Colonic mucosa (tissue), 4 donors: ENCODE measurements at regions not wholly inside any gene's neighbourhood (a gene's known extent, or its start where the extent isn't known, plus 50 kb on each side); places are given as distances from the start of the nearest gene placed in this dataset.

Experiments used
- DNase-seq: peaks from one replicate; pipeline ENCODE4 v3.0.0-alpha.2; 2020
- H3K27ac ChIP-seq: fragments of 200-600 bp; one replicate; pipeline ENCODE4 v1.8.0; 2021
- H3K27me3 ChIP-seq: fragments of 200-600 bp; one replicate; pipeline ENCODE4 v1.8.0; 2021
- H3K36me3 ChIP-seq: fragments of 200-600 bp; one replicate; pipeline ENCODE4 v1.8.0; 2021
- H3K4me1 ChIP-seq: fragments of 200-600 bp; one replicate; pipeline ENCODE4 v1.8.0; 2021; ENCODE audit warnings: mild to moderate bottlenecking
- H3K4me3 ChIP-seq: fragments of 200-600 bp; one replicate; pipeline ENCODE4 v1.8.0; 2021
- H3K9ac ChIP-seq, 2 donors: one replicate each; pipeline ENCODE4 v1.7.0; 2013; ENCODE audit warnings: control low read depth in 2 of 2, low read depth in 2 of 2, low read length in 2 of 2
- H3K9me3 ChIP-seq: fragments of 200-600 bp; one replicate; pipeline ENCODE4 v1.8.0; 2021
- intact Hi-C: fragments of 100-400 bp; cut with DNase I; formaldehyde crosslinking; loops from one replicate; pipeline ENCODE4 v1.14.1; 2022
- TF ChIP-seq, protein P1 (sequence below): fragments of 200-600 bp; IDR thresholded peaks from one replicate; pipeline ENCODE4 v1.8.0; 2022; ENCODE audit warnings: antibody characterized with exemption, mild to moderate bottlenecking
- donor health status: healthy.
- donor health status: DM: no; HTN: no; CAD: no.
- donor health status: DM: no; HTN: no; CAD: no.

DNA sequence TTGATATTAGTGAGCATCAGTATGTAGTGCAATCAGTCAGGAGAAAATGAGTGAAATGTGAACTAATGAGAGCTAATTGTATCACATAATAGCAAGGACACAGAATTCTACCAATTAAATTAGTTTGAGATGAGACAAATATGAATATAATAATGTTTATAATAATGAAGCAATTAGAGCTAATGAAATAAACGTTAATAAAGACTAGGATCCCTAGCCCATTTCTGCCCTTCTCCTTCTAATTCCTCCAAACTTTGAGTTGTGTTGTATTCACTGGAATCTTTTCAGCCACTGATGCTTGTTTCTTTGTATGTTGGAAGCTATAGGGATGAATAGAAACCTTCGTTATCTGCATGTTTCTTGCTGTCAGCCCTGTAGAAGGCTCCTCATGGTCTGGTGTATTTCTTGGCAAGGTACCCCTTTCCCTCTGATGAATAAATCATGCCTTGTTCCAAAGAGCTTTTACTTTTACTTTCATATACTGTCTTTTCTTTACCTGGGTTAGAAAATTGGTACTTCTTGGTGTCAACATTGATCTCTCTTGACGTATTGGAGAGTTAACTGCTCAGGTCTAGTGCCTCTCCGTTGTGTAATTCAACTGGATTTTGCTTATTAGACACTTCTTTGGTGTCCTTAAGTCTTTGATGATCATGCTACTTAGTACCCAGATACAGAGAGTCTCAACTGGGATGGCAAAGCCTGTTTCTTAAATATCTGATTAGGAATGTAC lies 154.8 kb downstream of the PTCSC3 start:
- intact Hi-C loops = no loop called here
- H3K4me1 ChIP-seq = no peaks in the 10 kb centered on the region
- no peaks in the 10 kb centered on the region for H3K27me3 ChIP-seq
- no peak for DNase-seq
- no peak overlapping the region for H3K9ac ChIP-seq
- H3K27ac ChIP-seq = no peak overlapping the region
- TF ChIP-seq, protein P1, sequence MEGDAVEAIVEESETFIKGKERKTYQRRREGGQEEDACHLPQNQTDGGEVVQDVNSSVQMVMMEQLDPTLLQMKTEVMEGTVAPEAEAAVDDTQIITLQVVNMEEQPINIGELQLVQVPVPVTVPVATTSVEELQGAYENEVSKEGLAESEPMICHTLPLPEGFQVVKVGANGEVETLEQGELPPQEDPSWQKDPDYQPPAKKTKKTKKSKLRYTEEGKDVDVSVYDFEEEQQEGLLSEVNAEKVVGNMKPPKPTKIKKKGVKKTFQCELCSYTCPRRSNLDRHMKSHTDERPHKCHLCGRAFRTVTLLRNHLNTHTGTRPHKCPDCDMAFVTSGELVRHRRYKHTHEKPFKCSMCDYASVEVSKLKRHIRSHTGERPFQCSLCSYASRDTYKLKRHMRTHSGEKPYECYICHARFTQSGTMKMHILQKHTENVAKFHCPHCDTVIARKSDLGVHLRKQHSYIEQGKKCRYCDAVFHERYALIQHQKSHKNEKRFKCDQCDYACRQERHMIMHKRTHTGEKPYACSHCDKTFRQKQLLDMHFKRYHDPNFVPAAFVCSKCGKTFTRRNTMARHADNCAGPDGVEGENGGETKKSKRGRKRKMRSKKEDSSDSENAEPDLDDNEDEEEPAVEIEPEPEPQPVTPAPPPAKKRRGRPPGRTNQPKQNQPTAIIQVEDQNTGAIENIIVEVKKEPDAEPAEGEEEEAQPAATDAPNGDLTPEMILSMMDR = no peak
- H3K36me3 ChIP-seq = no peaks in the 10 kb centered on the region
- H3K4me3 ChIP-seq = no peak overlapping the region
- no peaks in the 10 kb centered on the region for H3K9me3 ChIP-seq

DNA sequence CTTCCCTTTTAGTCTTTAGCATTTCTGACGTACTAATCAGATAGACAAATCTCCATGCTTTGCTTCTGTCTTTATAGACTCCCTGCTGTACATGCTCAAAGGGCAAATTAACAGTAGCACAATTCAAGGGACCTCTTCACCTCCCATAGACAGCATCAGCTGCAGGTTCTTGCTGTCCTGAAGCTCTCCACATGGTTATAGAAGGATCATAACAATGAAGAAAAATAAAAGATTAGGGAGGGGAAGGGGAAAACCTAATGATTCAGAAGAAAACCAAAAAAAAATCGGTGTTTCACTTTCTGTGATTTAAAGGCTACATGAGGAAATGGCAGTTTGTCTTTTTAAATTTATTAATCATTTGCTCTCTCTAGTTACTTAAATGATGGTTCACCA lies 155.5 kb downstream of the PTCSC3 start:
- intact Hi-C loops = no loop called here
- TF ChIP-seq, protein P1 = no peak
- Histone ChIP-seq H3K4me1 (no peaks in the 10 kb centered on the region), H3K36me3 (no peaks in the 10 kb centered on the region), H3K9me3 (no peaks in the 10 kb centered on the region), H3K4me3 (no peak overlapping the region), H3K27me3 (no peaks in the 10 kb centered on the region), H3K9ac (no peak overlapping the region), H3K27ac (no peak overlapping the region)
- DNase-seq = no peak

DNA sequence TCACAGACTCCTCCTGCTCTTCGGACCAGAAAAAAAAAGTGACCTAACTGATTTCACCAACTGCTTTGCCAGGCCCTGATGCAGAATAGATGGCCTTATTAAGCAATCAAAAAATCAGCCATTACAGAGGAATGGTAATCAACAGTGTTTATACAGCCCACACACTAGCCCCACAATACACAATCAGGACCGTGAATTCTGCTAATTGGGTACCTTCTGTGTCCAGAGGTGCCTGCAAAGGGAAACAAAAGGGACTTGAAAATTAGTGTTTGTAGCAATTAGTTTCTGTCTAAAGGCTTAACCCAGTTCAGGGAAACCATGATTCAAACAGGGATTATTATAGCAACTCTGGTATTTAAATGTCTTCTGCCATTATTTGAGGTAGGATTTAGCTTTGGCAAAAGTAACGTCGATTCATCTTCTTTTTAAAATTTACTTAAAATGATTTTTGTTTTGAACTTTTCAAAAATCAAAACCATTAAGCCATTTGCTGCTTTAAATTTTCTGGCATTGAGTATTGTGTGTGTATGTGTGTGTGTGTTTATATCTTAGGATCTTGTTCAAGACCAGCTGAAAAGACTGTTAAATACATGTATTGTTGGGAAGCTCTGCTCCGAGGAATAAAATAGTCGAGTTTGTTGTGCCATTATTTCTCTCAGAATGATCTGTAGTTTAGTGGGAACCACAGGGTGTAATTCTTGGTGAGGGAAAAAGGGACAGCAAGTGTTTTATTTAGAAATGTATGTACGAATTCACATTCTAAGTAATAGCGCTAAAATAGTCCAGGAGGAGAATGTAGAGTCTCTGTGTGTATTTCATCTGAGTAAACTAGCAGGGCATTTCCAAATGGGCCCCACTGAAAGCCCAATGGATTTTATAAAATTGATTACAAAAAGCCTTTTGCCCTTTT lies 156.1 kb downstream of the PTCSC3 start:
- H3K36me3 ChIP-seq = no peaks in the 10 kb centered on the region
- H3K27me3 ChIP-seq = no peaks in the 10 kb centered on the region
- H3K4me1 ChIP-seq = no peaks in the 10 kb centered on the region
- intact Hi-C loops = no loop called here
- H3K9ac ChIP-seq = no peak overlapping the region
- no peaks in the 10 kb centered on the region for H3K9me3 ChIP-seq
- no peak overlapping the region for H3K27ac ChIP-seq
- H3K4me3 ChIP-seq = no peak overlapping the region
- TF ChIP-seq, protein P1 = no peak
- DNase-seq = no peak

DNA sequence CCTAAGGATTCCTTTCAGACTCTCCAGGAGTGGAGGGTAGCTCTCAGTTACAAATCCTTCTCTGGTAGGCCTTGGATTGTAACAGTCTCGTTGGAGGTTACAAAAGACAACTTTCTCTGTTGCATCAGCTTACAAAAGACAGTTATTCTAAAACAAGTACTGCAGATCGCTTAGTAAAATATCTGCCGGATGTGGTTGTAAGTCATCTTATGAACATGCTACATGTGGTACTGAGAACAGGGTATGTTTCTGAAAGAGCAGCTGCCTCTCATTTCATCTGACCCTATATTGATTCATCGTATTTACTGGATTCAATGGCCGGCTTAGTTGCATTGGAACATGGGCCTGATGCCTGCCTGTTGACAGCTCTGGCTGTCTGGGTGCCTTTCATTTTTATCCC lies 157.4 kb downstream of the PTCSC3 start:
- DNase-seq = no peak
- Histone ChIP-seq H3K36me3 (no peaks in the 10 kb centered on the region), H3K9ac (no peak overlapping the region), H3K9me3 (no peaks in the 10 kb centered on the region), H3K4me3 (no peak overlapping the region), H3K4me1 (no peaks in the 10 kb centered on the region), H3K27ac (no peak overlapping the region), H3K27me3 (no peaks in the 10 kb centered on the region)
- intact Hi-C loops = no loop called here
- TF ChIP-seq, protein P1 = no peak

DNA sequence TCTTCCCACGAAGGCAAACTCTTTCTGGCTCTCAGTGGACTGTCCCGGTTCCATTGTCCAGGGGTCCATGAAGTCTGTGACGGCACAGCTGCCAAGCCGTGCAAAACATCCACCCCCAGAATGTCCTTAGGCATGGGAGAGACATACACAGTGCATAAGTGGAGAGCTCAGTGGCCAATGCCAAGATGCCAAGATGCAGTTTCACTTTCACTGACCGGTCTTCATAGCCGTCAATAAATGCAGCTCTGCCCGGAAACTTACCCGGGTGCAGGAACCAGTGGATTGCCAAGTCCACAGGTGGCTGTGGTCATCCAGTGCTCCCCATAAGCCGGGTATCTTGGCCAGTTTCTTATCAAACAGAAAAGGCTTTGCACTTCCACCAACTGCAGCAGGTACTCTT lies 162.3 kb downstream of the PTCSC3 start:
- TF ChIP-seq, protein P1 = no peak
- Histone ChIP-seq H3K36me3 (no peaks in the 10 kb centered on the region), H3K4me3 (no peak overlapping the region), H3K9ac (no peak overlapping the region), H3K9me3 (no peaks in the 10 kb centered on the region), H3K4me1 (no peaks in the 10 kb centered on the region), H3K27me3 (no peaks in the 10 kb centered on the region), H3K27ac (no peak overlapping the region)
- no peak for DNase-seq
- intact Hi-C loops = no loop called here
